ENCODE measurements at regions not wholly inside any gene's neighbourhood (a gene's known extent, or its start where the extent isn't known, plus 50 kb on each side); places are given as distances from the start of the nearest gene placed in this dataset.

DNA sequence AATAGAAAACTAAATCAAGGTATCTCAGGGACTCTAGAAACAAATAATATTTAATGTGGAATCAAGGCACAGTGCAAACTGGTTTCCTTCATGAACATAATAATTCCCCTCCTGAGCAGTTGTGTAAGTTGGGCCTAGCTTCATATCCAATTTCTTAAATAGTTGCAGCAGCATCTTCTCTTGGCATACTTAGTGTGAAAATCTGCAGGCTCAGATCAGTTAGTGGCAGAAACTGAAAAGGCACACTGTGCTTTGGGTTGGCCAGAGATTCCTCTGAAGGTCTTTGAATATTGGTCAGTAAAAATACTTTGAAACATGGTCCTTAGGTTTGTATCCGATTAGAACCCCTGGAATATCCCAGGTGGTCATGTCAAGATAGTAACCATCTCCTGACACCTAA, 52.5 kb downstream of the CHRM3 start:
- CTCF ChIA-PET, result interaction anchor here (0.6 kb wide), 1 partner anchor 1552 kb away, joined by 3 read pairs; no protein-coding TSS in a partner anchor
- 7% methylated on average over 1 of the region's 1 CpG for WGBS (ENCODE audit: missing lambda C conversion rate)
- H3K4me2 ChIP-seq, result no peak overlapping the region
- H3K9me3 ChIP-seq, result no peaks in the 10 kb centered on the region
- FAIRE-seq, result no peak
- no peak overlapping the region for H3K4me3 ChIP-seq
- H3K27ac ChIP-seq, result no peak overlapping the region
- no peak for ATAC-seq
- no peak for DNase-seq (ENCODE audit: low read depth in 1 of 2, low spot score in 1 of 2)
- TF ChIP-seq HOXA7 (CRISPR knock-in tag; IDR thresholded peaks at IDR 0.05) (no peak), CEBPB (IDR thresholded peaks at IDR 0.05) (no peak), ZFP36 (IDR thresholded peaks at IDR 0.05; ENCODE audit: borderline replicate concordance, partially characterized antibody) (no peak), MAFK (IDR thresholded peaks at IDR 0.05; ENCODE audit: partially characterized antibody) (no peak), EHF (CRISPR knock-in tag; IDR thresholded peaks at IDR 0.05) (no peak), HOXB13 (CRISPR knock-in tag; IDR thresholded peaks at IDR 0.05; ENCODE audit: low read depth) (no peak), RAD21 (conservative IDR thresholded peaks at IDR 0.05 in 1 of 2, IDR thresholded peaks at IDR 0.05 in 1 of 2) (no peak), PBX3 (IDR thresholded peaks at IDR 0.05) (no peak), NFE2L2 (conservative IDR thresholded peaks at IDR 0.05; ENCODE audit: low read length) (no peak), FOSL2 (IDR thresholded peaks at IDR 0.05) (no peak), FOSL2 (CRISPR knock-in tag; IDR thresholded peaks at IDR 0.05) (no peak), NPAS2 (CRISPR knock-in tag; IDR thresholded peaks at IDR 0.05; ENCODE audit: borderline replicate concordance) (no peak)
- TF ChIP-seq, protein P1, sequence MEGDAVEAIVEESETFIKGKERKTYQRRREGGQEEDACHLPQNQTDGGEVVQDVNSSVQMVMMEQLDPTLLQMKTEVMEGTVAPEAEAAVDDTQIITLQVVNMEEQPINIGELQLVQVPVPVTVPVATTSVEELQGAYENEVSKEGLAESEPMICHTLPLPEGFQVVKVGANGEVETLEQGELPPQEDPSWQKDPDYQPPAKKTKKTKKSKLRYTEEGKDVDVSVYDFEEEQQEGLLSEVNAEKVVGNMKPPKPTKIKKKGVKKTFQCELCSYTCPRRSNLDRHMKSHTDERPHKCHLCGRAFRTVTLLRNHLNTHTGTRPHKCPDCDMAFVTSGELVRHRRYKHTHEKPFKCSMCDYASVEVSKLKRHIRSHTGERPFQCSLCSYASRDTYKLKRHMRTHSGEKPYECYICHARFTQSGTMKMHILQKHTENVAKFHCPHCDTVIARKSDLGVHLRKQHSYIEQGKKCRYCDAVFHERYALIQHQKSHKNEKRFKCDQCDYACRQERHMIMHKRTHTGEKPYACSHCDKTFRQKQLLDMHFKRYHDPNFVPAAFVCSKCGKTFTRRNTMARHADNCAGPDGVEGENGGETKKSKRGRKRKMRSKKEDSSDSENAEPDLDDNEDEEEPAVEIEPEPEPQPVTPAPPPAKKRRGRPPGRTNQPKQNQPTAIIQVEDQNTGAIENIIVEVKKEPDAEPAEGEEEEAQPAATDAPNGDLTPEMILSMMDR (IDR thresholded peaks at IDR 0.05), result no peak
- TF ChIP-seq, protein P2, sequence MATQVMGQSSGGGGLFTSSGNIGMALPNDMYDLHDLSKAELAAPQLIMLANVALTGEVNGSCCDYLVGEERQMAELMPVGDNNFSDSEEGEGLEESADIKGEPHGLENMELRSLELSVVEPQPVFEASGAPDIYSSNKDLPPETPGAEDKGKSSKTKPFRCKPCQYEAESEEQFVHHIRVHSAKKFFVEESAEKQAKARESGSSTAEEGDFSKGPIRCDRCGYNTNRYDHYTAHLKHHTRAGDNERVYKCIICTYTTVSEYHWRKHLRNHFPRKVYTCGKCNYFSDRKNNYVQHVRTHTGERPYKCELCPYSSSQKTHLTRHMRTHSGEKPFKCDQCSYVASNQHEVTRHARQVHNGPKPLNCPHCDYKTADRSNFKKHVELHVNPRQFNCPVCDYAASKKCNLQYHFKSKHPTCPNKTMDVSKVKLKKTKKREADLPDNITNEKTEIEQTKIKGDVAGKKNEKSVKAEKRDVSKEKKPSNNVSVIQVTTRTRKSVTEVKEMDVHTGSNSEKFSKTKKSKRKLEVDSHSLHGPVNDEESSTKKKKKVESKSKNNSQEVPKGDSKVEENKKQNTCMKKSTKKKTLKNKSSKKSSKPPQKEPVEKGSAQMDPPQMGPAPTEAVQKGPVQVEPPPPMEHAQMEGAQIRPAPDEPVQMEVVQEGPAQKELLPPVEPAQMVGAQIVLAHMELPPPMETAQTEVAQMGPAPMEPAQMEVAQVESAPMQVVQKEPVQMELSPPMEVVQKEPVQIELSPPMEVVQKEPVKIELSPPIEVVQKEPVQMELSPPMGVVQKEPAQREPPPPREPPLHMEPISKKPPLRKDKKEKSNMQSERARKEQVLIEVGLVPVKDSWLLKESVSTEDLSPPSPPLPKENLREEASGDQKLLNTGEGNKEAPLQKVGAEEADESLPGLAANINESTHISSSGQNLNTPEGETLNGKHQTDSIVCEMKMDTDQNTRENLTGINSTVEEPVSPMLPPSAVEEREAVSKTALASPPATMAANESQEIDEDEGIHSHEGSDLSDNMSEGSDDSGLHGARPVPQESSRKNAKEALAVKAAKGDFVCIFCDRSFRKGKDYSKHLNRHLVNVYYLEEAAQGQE (IDR thresholded peaks at IDR 0.05), result no peak
- POLR2A ChIA-PET, result no interaction called here
- no peaks in the 10 kb centered on the region for H3K4me1 ChIP-seq

DNA sequence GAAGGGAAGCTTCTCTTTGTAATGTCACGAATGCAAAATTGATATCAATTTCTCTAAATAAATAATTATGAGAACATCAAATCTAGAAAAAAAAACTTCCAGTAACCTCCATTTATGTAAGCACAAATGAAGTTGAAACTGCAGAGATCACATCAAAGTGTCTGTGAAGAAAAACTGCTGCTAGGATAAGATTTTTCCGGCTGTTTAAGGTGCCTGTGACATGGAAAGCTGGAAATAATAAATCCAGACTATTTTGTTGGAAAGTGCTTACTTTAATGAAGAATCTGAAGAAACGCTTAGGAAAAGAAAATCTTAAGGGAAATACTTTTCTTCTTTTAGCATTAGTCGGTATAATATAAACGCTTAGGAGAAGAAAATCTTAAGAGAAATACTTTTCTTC, 57.0 kb downstream of the CHRM3 start:
- 21% methylated on average over 5 of the region's 5 CpGs for WGBS (ENCODE audit: missing lambda C conversion rate)
- H3K4me3 ChIP-seq, result no peak overlapping the region
- H3K4me2 ChIP-seq, result no peak overlapping the region
- no peak for TF ChIP-seq EHMT2 (IDR thresholded peaks at IDR 0.05; ENCODE audit: low read depth)
- TF ChIP-seq, protein P3, sequence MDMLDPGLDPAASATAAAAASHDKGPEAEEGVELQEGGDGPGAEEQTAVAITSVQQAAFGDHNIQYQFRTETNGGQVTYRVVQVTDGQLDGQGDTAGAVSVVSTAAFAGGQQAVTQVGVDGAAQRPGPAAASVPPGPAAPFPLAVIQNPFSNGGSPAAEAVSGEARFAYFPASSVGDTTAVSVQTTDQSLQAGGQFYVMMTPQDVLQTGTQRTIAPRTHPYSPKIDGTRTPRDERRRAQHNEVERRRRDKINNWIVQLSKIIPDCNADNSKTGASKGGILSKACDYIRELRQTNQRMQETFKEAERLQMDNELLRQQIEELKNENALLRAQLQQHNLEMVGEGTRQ (IDR thresholded peaks at IDR 0.05), result no peak
- no peak for TF ChIP-seq JUNB (IDR thresholded peaks at IDR 0.05)
- TF ChIP-seq CHD2 (IDR thresholded peaks at IDR 0.05; ENCODE audit: low read length, partially characterized antibody), result no peak
- TF ChIP-seq POLR2A (IDR thresholded peaks at IDR 0.05; ENCODE audit: low read length), result no peak
- TF ChIP-seq SREBF2 (IDR thresholded peaks at IDR 0.05), result no peak
- TF ChIP-seq CHD4 (IDR thresholded peaks at IDR 0.05; ENCODE audit: borderline replicate concordance), result no peak
- no peak for TF ChIP-seq MAFK (IDR thresholded peaks at IDR 0.05; ENCODE audit: partially characterized antibody)
- no peak for TF ChIP-seq TFCP2L1 (CRISPR knock-in tag; IDR thresholded peaks at IDR 0.05)
- TF ChIP-seq FOSL2 (IDR thresholded peaks at IDR 0.05), result no peak
- TF ChIP-seq FOSL2 (CRISPR knock-in tag; IDR thresholded peaks at IDR 0.05), result no peak
- no peak for TF ChIP-seq BHLHE40 (IDR thresholded peaks at IDR 0.05; ENCODE audit: low read depth, low read length)
- no peak for TF ChIP-seq JUN (IDR thresholded peaks at IDR 0.05)
- TF ChIP-seq NR3C1 (IDR thresholded peaks at IDR 0.05), result no peak
- TF ChIP-seq RARB (CRISPR knock-in tag; IDR thresholded peaks at IDR 0.05), result no peak
- TF ChIP-seq NPAS2 (CRISPR knock-in tag; IDR thresholded peaks at IDR 0.05; ENCODE audit: borderline replicate concordance), result no peak
- no peak for TF ChIP-seq HEYL (CRISPR knock-in tag; IDR thresholded peaks at IDR 0.05)
- TF ChIP-seq CBX8 (IDR thresholded peaks at IDR 0.05), result no peak
- ChIA-PET POLR2A (no interaction called here), CTCF (no interaction called here)
- no peak overlapping the region for H3K27ac ChIP-seq
- ATAC-seq (no peak), FAIRE-seq (no peak), DNase-seq (ENCODE audit: low read depth in 1 of 2, low spot score in 1 of 2) (no peak)
- H3K4me1 ChIP-seq, result no peaks in the 10 kb centered on the region
- H3K9me3 ChIP-seq, result no peaks in the 10 kb centered on the region

All from A549 (cell line).